ENCODE measurements at regions not wholly inside any gene's neighbourhood (a gene's known extent, or its start where the extent isn't known, plus 50 kb on each side); places are given as distances from the start of the nearest gene placed in this dataset.
"Not testable (repeated sequence)": the region's sequence is repeated elsewhere in the genome, so short reads cannot be mapped to it uniquely, and the experiment has no call there.

GRCh38 chr2:58616961-58617360, 375.8 kb upstream of the FANCL start:
- no peak for DNase-seq (ENCODE audit: low read depth in 4 of 4, low spot score in 1 of 4)

- no peak for DNase-seq (ENCODE audit: low read depth in 4 of 4, low spot score in 1 of 4)
Observed at GRCh38 chr2:58614219-58614618, 373.1 kb upstream of the FANCL start.

GRCh38 chr2:58612973-58613372, 371.8 kb upstream of the FANCL start:
- no peak for DNase-seq (ENCODE audit: low read depth in 4 of 4, low spot score in 1 of 4)

- DNase-seq (ENCODE audit: low read depth in 4 of 4, low spot score in 1 of 4): no peak
Observed at GRCh38 chr2:58609326-58609725, 368.2 kb upstream of the FANCL start.

GRCh38 chr2:58608146-58608545, 367.0 kb upstream of the FANCL start:
- no peak for DNase-seq (ENCODE audit: low read depth in 4 of 4, low spot score in 1 of 4)

GRCh38 chr2:58607448-58607847, 366.3 kb upstream of the FANCL start:
- DNase-seq (ENCODE audit: low read depth in 4 of 4, low spot score in 1 of 4): no peak

- DNase-seq (ENCODE audit: low read depth in 4 of 4, low spot score in 1 of 4): no peak
Observed at GRCh38 chr2:58606799-58607198, 365.7 kb upstream of the FANCL start.

- DNase-seq (ENCODE audit: low read depth in 4 of 4, low spot score in 1 of 4): no peak
Observed at GRCh38 chr2:58604096-58604495, 363.0 kb upstream of the FANCL start.

GRCh38 chr2:58601017-58601416, 359.9 kb upstream of the FANCL start:
- no peak for DNase-seq (ENCODE audit: low read depth in 4 of 4, low spot score in 1 of 4)

- DNase-seq (ENCODE audit: low read depth in 4 of 4, low spot score in 1 of 4): no peak
Observed at GRCh38 chr2:58598171-58598570, 357.0 kb upstream of the FANCL start.

GRCh38 chr2:58595714-58596113, 354.6 kb upstream of the FANCL start:
- DNase-seq (ENCODE audit: low read depth in 4 of 4, low spot score in 1 of 4): no peak

GRCh38 chr2:58594762-58595161, 353.6 kb upstream of the FANCL start:
- DNase-seq (ENCODE audit: low read depth in 4 of 4, low spot score in 1 of 4): no peak

GRCh38 chr2:58594175-58594574, 353.1 kb upstream of the FANCL start:
- DNase-seq (ENCODE audit: low read depth in 4 of 4, low spot score in 1 of 4): no peak

- DNase-seq (ENCODE audit: low read depth in 4 of 4, low spot score in 1 of 4): not testable (repeated sequence)
Observed at GRCh38 chr2:58586178-58586577, 345.1 kb upstream of the FANCL start.

GRCh38 chr2:58585233-58585632, 344.1 kb upstream of the FANCL start:
- DNase-seq (ENCODE audit: low read depth in 4 of 4, low spot score in 1 of 4): no peak

GRCh38 chr2:58584606-58585118, 343.5 kb upstream of the FANCL start:
- DNase-seq (ENCODE audit: low read depth in 4 of 4, low spot score in 1 of 4): no peak

- DNase-seq (ENCODE audit: low read depth in 4 of 4, low spot score in 1 of 4): no peak
Observed at GRCh38 chr2:58578276-58578675, 337.2 kb upstream of the FANCL start.

- no peak for DNase-seq (ENCODE audit: low read depth in 4 of 4, low spot score in 1 of 4)
Observed at GRCh38 chr2:58574873-58575272, 333.7 kb upstream of the FANCL start.

- DNase-seq (ENCODE audit: low read depth in 4 of 4, low spot score in 1 of 4): no peak
Observed at GRCh38 chr2:58572731-58573130, 331.6 kb upstream of the FANCL start.

GRCh38 chr2:58571181-58571852, 330.2 kb upstream of the FANCL start:
- no peak for DNase-seq (ENCODE audit: low read depth in 4 of 4, low spot score in 1 of 4)

- DNase-seq (ENCODE audit: low read depth in 4 of 4, low spot score in 1 of 4): no peak
Observed at GRCh38 chr2:58569475-58570185, 328.5 kb upstream of the FANCL start.

GRCh38 chr2:58568901-58569300, 327.8 kb upstream of the FANCL start:
- DNase-seq (ENCODE audit: low read depth in 4 of 4, low spot score in 1 of 4): no peak

GRCh38 chr2:58562276-58562675, 321.2 kb upstream of the FANCL start:
- DNase-seq (ENCODE audit: low read depth in 4 of 4, low spot score in 1 of 4): no peak

All from stimulated activated CD4-positive, alpha-beta T cell treated with anti-CD3 and anti-CD28 coated beads, Interleukin-1b, Interleukin-23, amount 100 ng/mL, for 24 hours (primary cell).